Activated CD4-positive, alpha-beta T cell treated with anti-CD3 and anti-CD28 coated beads, Interleukin-2, Interleukin-4, amounts not matched to agents 100 ng/mL and 50 ng/mL, durations not matched to agents 16 hours and 8 hours (primary cell): ENCODE measurements at regions not wholly inside any gene's neighbourhood (a gene's known extent, or its start where the extent isn't known, plus 50 kb on each side); places are given as distances from the start of the nearest gene placed in this dataset.
A peak's percentile ranks its signal among the peaks of the same experiment; 100 is the strongest.

ENCODE experiments used
- DNase-seq: peaks from one replicate; pipeline ENCODE4 v3.0.0-alpha.2; 2020; ENCODE audit warnings: low spot score

- no peak for DNase-seq
Observed at GRCh38 chr1:82644186-82644915, 843.6 kb downstream of the ADGRL2 start.

- DNase-seq = no peak
Observed at GRCh38 chr1:82640352-82640751, 839.6 kb downstream of the ADGRL2 start.

- no peak for DNase-seq
Observed at GRCh38 chr1:82634266-82634665, 833.5 kb downstream of the ADGRL2 start.

GRCh38 chr1:82632155-82632554 is 831.4 kb downstream of the ADGRL2 start:
- DNase-seq = no peak

GRCh38 chr1:82628887-82629286 is 828.2 kb downstream of the ADGRL2 start:
- no peak for DNase-seq

- DNase-seq = no peak
Observed at GRCh38 chr1:82625537-82625936, 824.8 kb downstream of the ADGRL2 start.

GRCh38 chr1:82621076-82621475 is 820.3 kb downstream of the ADGRL2 start:
- no peak for DNase-seq

- no peak for DNase-seq
Observed at GRCh38 chr1:82614090-82614489, 813.4 kb downstream of the ADGRL2 start.

GRCh38 chr1:82612986-82613385 is 812.3 kb downstream of the ADGRL2 start:
- no peak for DNase-seq

- DNase-seq = no peak
Observed at GRCh38 chr1:82606546-82606945, 805.8 kb downstream of the ADGRL2 start.

GRCh38 chr1:82604524-82604923 is 803.8 kb downstream of the ADGRL2 start:
- DNase-seq = no peak

- DNase-seq = no peak
Observed at GRCh38 chr1:82600314-82600713, 799.6 kb downstream of the ADGRL2 start.

- no peak for DNase-seq
Observed at GRCh38 chr1:82598812-82599211, 798.1 kb downstream of the ADGRL2 start.

GRCh38 chr1:82598337-82598736 is 797.6 kb downstream of the ADGRL2 start:
- DNase-seq = no peak

GRCh38 chr1:82597649-82598048 is 796.9 kb downstream of the ADGRL2 start:
- no peak for DNase-seq

- no peak for DNase-seq
Observed at GRCh38 chr1:82597141-82597540, 796.4 kb downstream of the ADGRL2 start.

- DNase-seq = no peak
Observed at GRCh38 chr1:82593561-82593960, 792.8 kb downstream of the ADGRL2 start.

- no peak for DNase-seq
Observed at GRCh38 chr1:82589588-82589987, 788.9 kb downstream of the ADGRL2 start.

- no peak for DNase-seq
Observed at GRCh38 chr1:82587371-82587770, 786.6 kb downstream of the ADGRL2 start.

GRCh38 chr1:82586473-82586872 is 785.7 kb downstream of the ADGRL2 start:
- DNase-seq = peak; percentile 30

- no peak for DNase-seq
Observed at GRCh38 chr1:82582347-82582746, 781.6 kb downstream of the ADGRL2 start.

GRCh38 chr1:82578086-82578726 is 777.5 kb downstream of the ADGRL2 start:
- no peak for DNase-seq

- no peak for DNase-seq
Observed at GRCh38 chr1:82567348-82567747, 766.6 kb downstream of the ADGRL2 start.

- no peak for DNase-seq
Observed at GRCh38 chr1:82565546-82565945, 764.8 kb downstream of the ADGRL2 start.
